Right atrium auricular region (tissue), 2 donors: ENCODE measurements at regions not wholly inside any gene's neighbourhood (a gene's known extent, or its start where the extent isn't known, plus 50 kb on each side); places are given as distances from the start of the nearest gene placed in this dataset.

Source experiments
- DNase-seq: peaks from one replicate; pipeline ENCODE4 v3.0.0-alpha.2; 2019; ENCODE audit warnings: low spot score
- H3K27ac ChIP-seq, 2 donors: fragments of 200-600 bp; sonication (generic); 1 replicate in 1 of 2; 2 replicates in 1 of 2; pipeline ENCODE4 v1.5.1; 2016 to 2019
- H3K27me3 ChIP-seq, 2 donors: fragments of 200-600 bp; sonication (generic); one replicate each; pipeline versions ENCODE4 v1.5.1 to v1.6.0; 2017 to 2019
- H3K36me3 ChIP-seq: fragments of 200-600 bp; sonication (generic); one replicate; pipeline ENCODE4 v1.5.1; 2016
- H3K4me1 ChIP-seq, 2 donors: fragments of 200-600 bp; sonication (generic); one replicate each; pipeline versions ENCODE4 v1.5.1 to v1.6.0; 2017 to 2019
- H3K4me3 ChIP-seq, 2 donors: fragments of 200-600 bp; sonication (generic); 1 replicate in 1 of 2; 2 replicates in 1 of 2; pipeline ENCODE4 v1.5.1; 2017 to 2019; ENCODE audit warnings: mild to moderate bottlenecking in 1 of 2, moderate library complexity in 1 of 2
- H3K9me3 ChIP-seq, 2 donors: fragments of 200-600 bp; sonication (generic); one replicate each; pipeline ENCODE4 v1.5.1; 2019
- TF ChIP-seq, protein P1 (sequence below), 2 donors: fragments of 200-600 bp; sonication (generic); IDR thresholded peaks; one replicate each; pipeline ENCODE4 v1.5.1; 2019; ENCODE audit warnings: antibody characterized with exemption in 2 of 2

DNA sequence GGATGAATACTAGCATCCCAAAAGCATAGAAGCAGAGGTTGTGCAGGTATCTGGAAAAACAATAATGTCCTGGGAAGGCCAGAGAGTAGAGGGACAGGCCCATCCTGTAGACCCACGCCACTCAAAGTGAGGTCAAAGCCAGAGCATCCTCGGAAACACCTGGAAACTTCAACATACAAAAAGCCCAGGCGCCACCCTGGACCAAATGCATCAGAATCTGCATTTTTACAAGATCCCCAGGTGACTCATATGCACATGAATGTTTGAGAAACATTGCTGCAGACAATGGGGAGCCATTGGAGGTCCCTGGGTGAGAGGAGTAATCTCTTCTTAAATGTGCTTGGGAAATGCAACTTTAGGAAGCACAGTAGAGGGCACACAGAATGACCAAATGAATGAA is 684.1 kb downstream of the DIAPH3 start:
- TF ChIP-seq, protein P1, sequence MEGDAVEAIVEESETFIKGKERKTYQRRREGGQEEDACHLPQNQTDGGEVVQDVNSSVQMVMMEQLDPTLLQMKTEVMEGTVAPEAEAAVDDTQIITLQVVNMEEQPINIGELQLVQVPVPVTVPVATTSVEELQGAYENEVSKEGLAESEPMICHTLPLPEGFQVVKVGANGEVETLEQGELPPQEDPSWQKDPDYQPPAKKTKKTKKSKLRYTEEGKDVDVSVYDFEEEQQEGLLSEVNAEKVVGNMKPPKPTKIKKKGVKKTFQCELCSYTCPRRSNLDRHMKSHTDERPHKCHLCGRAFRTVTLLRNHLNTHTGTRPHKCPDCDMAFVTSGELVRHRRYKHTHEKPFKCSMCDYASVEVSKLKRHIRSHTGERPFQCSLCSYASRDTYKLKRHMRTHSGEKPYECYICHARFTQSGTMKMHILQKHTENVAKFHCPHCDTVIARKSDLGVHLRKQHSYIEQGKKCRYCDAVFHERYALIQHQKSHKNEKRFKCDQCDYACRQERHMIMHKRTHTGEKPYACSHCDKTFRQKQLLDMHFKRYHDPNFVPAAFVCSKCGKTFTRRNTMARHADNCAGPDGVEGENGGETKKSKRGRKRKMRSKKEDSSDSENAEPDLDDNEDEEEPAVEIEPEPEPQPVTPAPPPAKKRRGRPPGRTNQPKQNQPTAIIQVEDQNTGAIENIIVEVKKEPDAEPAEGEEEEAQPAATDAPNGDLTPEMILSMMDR (IDR thresholded peaks at IDR 0.05): no peak
- Histone ChIP-seq H3K36me3 (no peaks in the 10 kb centered on the region), H3K27me3 (no peaks in the 10 kb centered on the region), H3K9me3 (no peaks in the 10 kb centered on the region), H3K4me3 (no peak overlapping the region), H3K4me1 (peaks cover 0 to 37% of the 10 kb centered on the region in 2 donors), H3K27ac (no peak overlapping the region)
- DNase-seq: no peak

GRCh38 chr13:59480396-59481259 is 683.1 kb downstream of the DIAPH3 start:
- H3K27me3 ChIP-seq: no peaks in the 10 kb centered on the region
- H3K4me3 ChIP-seq: no peak overlapping the region
- peaks cover 0 to 34% of the 10 kb centered on the region in 2 donors for H3K4me1 ChIP-seq
- no peak overlapping the region for H3K27ac ChIP-seq
- TF ChIP-seq, protein P1 (IDR thresholded peaks at IDR 0.05): no peak
- H3K9me3 ChIP-seq: no peaks in the 10 kb centered on the region
- DNase-seq: no peak
- no peaks in the 10 kb centered on the region for H3K36me3 ChIP-seq

DNA sequence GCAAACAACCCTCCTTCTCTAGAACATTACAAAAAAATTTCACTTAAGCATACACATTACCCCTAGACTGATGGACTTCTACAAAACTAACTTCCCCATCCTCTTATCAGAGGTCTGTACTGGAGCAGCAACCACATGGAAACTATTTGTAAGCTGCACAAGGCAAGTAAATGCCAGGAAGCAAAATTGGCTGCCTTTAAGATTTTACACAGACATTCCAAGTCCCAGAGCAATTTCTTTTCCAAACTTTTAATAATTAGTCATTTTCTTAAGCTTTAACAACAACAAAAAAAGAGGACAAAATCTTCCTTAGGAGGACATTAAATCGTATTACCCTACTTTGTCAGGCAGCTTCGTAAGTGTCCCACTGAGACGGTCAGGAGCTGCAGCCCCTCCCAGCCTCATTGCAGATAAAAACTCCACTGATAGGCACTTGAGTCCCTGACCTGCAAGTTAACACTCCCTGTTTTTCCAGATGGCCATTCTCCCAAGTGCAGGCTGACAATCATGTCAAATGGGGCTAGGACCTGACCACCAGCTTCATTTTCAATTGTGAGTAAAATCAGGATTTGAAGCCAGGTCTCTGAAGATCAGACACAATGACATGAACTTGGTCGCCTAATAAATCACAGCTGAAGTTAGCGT is 680.1 kb downstream of the DIAPH3 start:
- Histone ChIP-seq H3K27me3 (no peaks in the 10 kb centered on the region), H3K4me1 (peaks cover 0 to 20% of the 10 kb centered on the region in 2 donors), H3K27ac (peak overlapping the region in 1 of 2 donors; percentile 59), H3K4me3 (no peak overlapping the region), H3K9me3 (no peaks in the 10 kb centered on the region), H3K36me3 (no peaks in the 10 kb centered on the region)
- TF ChIP-seq, protein P1 (IDR thresholded peaks at IDR 0.05): no peak
- no peak for DNase-seq

DNA sequence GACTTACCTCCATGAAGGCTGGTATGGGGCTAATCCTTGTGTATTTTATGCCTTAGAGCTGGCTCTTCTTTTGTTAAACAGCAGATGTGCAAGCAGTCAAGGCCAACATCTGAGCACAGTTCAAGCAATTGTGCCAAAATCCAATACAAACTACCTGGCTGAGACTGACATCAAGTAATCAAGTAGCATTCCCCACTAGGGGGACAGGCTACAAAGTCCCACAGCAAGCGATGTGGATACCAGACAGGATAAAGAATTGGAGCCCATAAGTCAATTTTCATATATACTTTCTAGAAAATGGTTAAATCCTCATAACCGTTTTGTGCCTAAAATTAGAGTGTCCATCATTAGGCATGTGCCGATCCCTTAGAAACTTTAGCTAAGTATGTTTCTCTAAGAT is 675.8 kb downstream of the DIAPH3 start:
- Histone ChIP-seq H3K4me1 (peaks cover 0 to 13% of the 10 kb centered on the region in 2 donors), H3K4me3 (no peak overlapping the region), H3K9me3 (no peaks in the 10 kb centered on the region), H3K36me3 (no peaks in the 10 kb centered on the region), H3K27me3 (no peaks in the 10 kb centered on the region), H3K27ac (no peak overlapping the region)
- DNase-seq: no peak
- TF ChIP-seq, protein P1 (IDR thresholded peaks at IDR 0.05): no peak

GRCh38 chr13:59488436-59488835 is 675.3 kb downstream of the DIAPH3 start:
- H3K9me3 ChIP-seq: no peaks in the 10 kb centered on the region
- peaks cover 0 to 11% of the 10 kb centered on the region in 2 donors for H3K4me1 ChIP-seq
- no peaks in the 10 kb centered on the region for H3K36me3 ChIP-seq
- no peaks in the 10 kb centered on the region for H3K27me3 ChIP-seq
- no peak overlapping the region for H3K4me3 ChIP-seq
- H3K27ac ChIP-seq: no peak overlapping the region
- no peak for DNase-seq
- TF ChIP-seq, protein P1 (IDR thresholded peaks at IDR 0.05): no peak
